ENCODE measurements at regions not wholly inside any gene's neighbourhood (a gene's known extent, or its start where the extent isn't known, plus 50 kb on each side); places are given as distances from the start of the nearest gene placed in this dataset.

DNA sequence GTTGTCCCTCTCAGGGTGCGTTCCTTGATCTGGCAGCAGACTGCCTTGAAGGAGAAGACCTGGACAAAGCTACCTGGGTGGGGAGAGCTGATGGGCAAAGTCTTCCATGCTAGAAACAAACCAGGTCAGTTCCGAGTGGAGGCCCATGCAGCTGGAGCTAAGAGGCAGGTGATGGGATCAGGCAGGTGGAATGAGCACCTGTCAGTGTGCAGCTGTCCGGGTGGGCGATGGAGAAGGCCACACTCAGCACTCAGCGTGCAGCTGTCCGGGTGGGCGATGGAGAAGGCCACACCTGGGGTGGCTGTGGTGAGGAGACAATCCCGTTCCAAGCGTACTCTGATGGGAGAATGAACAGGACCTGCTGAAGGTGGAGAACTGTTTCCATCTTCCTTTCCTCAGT lies 237.3 kb upstream of the MYT1L start:
- DNase-seq (ENCODE audit: extremely low read depth in 1 of 2, low read depth in 1 of 2): no peak

DNA sequence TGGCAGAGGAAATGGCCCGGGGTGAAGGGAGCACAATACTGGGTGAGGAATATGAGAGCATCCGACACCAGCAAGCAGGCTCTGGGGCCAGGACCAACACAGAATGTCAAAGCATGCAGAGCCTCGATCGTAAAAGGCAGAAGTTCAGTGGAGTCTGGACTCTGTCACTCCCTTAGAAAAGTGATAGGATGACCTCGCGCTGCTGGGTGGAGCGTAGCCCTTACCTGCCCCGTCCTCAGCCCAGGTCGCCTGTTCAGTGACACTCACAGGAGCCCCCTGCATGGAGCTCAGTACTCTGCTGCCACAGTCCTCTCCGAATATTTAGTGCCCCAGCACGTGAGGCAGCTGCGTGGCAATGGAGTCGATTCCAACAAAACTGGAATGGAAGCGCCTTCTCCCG lies 236.7 kb upstream of the MYT1L start:
- DNase-seq (ENCODE audit: extremely low read depth in 1 of 2, low read depth in 1 of 2): no peak

DNA sequence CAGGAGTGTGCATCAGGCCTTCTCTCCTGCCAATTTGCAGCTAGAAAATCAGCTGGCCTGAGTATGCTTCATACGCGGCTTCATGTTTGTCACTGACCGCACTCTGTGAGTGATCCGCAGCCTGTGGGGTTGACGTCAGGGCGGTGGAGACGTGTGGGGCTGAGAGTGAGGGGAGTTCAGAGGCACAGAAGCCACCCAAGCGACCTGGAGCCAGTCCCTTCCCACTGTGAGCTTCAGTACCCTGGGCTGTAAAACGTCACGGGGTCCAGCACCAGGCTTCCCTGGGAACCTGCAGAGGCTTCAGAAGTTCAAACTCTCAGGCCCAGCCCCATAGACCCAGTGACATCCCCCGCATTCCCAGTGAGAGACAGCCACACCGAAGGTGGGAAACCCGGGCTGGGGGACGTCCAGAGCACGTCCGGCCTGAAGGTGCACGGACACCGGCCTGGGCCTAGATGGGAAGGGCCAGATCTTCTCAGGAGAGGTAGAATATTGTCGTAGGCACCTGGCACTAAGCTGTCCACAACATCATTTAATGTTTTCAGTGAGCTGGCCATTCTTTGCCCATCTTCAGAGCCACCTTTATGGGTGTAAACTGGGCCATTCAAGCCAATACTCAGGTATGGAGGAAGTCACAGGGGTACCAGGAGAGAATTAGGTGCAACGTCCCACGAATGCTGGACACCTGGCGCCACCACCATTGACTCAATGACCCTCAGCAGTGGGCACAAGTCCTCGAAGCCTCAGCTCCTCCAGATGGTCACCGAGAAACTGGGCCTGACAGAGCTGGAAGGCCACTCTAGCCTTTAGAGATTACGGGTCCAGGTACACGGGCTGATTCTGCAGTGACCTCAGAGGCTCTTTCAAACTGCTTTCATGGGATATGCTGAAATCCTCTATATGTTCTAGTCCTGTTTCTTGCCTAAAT lies 235.6 kb upstream of the MYT1L start:
- no peak for DNase-seq (ENCODE audit: extremely low read depth in 1 of 2, low read depth in 1 of 2)

DNA sequence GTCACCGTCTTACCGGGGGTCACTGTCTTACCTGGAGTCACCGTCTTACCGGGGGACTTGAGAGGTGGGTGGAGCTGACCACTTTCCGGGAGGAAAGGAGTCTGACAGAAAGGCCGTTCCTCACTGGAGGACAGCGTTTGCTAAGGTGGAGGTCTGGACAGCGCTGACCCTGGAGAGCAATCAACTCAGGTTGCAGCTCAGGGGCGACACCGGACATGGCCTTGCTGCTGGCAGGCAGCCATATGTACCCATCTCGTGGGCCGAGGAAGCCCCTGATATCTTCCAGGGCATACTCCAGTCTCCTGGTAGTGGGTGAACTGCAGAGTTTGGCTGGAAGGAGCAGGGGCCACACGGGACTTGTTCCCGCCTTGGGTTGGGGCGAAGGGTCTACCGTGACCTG lies 234.6 kb upstream of the MYT1L start:
- DNase-seq (ENCODE audit: extremely low read depth in 1 of 2, low read depth in 1 of 2): no peak

DNA sequence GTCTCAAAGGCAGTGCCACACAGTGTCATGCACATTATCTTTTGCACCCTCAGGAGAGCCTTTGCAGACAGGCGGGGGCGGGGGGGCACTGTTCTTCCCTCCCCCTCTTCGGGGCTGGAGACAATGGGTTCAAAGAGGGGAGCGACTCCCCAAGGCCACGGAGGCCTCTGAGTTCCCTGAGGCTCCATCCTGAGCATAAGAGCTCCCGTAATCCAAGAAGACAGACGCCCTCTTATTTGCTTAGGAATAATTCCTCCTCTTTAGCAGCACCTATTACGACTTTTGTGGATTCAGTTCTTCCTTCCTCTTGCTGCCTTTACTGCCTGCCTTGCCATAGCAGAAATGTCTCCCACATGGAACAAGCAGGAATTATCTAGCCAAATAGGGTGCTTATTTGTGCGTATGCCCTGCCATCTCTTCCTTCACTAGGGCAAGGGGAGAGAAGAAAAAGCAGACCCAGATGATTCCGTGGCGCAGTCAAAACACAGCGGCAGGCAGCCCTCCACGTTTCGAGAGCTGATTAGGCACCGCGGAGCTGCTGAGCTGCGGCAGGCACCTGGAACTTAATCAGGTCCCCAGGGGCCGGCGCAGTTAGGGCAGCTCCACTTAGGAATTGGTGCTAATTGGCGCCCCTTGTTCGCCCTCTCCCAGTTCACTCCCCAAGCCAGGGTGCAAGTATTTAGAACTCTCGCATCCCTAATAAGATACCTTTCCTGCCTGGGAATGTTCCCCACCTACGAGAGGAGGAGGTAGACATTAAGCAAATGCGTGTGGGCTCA lies 233.4 kb upstream of the MYT1L start:
- no peak for DNase-seq (ENCODE audit: extremely low read depth in 1 of 2, low read depth in 1 of 2)

DNA sequence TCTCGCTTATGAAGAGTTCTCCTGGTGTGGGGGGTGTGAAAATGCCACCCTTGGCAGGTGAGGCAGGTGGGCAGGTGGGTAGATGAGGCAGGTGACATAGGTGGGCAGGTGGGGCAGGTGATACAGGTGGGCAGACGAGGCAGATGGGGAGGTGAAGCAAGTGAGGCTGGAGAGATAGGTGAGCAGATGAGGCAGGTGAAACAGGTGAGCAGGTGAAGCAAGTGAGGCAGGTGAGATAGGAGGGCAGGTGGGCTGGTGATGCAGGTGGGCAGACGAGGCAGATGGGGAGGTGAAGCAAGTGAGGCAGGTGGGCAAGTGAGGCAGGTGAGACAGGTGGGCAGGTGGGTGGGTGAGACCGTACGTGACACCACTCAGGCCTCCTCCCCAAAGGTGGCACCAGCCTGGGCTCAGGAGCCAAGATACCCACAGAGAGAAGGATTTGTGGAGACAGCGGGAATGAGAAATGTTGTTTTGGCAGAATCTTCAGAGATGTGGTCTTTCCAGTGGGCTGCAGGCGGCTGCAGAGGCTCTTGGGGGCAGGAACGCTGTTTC lies 232.3 kb upstream of the MYT1L start:
- no peak for DNase-seq (ENCODE audit: extremely low read depth in 1 of 2, low read depth in 1 of 2)

DNA sequence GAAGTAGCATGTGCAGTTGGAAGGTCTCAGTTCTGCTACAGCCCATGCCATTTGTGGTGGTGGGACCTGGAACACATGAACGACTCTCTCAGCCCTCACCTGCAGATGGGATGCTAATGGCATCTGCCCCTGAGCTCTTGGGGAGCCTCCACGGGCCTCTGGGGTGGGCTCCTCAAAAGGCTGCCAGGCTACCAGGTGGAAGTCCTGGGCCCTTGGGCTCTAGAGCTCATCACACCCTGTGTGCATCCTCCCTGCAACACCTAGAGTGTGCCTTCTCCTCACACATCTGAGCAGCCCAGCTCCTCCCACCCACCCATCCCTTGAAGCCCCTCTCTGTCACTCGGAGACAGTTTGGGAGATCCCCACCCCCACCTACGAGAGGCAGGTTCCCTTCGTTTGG lies 231.8 kb upstream of the MYT1L start:
- no peak for DNase-seq (ENCODE audit: extremely low read depth in 1 of 2, low read depth in 1 of 2)

DNA sequence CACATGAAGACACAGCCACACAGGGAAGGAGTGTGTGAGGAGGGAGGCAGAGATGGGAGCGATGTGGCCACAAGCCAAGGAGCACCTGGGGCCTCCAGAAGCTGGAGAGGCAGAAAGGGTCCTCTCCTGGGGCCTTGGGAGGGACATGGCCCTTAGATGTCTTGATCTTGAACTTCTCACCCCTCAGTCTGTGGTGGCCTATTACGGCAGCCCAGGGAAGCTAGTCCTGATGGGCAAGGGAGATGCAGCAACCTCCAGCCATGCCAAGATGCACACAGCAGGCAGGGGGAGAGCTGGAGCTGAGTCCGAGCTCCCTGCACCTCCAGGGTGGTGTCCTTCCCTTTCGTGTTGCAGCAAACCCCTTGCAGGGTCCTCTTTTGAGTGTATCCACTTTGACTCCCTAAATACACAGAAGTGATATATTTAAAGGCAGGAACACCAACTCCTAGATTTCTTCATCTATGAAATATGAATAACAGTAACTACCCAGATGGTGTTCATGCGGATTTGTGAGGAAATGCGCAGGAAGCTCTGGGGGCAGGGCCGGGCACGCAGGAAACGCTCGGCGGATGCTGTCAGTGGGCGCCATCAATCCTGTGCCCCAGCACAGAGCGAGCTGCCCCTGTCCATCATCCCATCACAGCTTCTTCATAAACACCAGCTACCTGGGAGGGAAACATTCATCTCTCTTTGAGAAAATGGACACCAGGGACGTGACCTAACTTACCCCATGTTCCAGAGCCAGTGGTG lies 230.4 kb upstream of the MYT1L start:
- DNase-seq (ENCODE audit: extremely low read depth in 1 of 2, low read depth in 1 of 2): no peak

DNA sequence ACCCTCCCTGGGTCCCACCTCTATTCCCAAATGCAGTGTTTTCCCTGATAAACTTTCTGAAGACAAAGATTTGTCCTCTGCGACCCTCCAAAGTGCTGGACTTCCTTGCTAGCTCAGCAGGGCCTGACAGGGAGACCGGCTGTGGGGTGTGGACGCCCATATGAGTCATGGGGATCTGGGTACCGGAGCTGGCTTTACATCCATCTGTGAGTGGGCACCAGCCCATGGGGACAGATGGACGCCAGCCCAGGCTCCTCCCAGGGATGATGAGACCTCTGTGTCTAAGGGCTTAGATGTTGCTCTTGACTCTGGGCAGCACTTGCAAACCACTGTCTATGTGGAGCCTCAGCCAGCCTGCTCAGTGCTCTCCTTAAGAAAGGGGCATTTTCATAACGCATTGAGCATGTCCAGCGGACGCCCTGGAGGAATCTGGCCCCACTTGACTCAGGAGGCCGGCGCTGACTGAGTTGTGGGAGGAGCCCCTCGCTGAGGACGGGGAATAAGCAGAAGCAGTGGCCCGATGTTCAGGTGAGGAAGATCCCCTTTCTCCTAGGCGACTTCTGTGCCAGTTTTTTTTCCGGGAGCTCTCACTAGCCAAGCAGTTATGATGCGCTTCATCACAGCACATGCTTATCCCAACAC lies 229.4 kb upstream of the MYT1L start:
- DNase-seq (ENCODE audit: extremely low read depth in 1 of 2, low read depth in 1 of 2): no peak

DNA sequence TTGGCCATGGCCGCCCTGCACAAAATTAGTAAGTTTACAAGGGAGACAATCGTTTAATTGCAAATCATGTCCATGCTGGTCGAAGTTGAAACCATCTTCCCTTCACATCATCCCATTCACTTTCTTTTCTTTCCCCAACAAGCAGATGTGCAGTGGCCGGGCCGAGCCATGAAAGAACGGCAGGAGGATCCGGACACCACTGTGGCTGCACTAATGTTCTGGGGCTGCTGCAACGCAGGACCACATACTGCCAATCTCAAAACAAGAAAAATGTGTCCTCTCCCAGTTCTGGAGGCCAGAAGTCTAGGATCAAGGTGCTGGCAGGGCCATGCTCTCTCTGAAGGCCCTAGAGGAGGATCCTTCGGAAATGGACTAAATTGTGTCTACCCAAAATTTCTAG lies 227.4 kb upstream of the MYT1L start:
- no peak for DNase-seq (ENCODE audit: extremely low read depth in 1 of 2, low read depth in 1 of 2)

DNA sequence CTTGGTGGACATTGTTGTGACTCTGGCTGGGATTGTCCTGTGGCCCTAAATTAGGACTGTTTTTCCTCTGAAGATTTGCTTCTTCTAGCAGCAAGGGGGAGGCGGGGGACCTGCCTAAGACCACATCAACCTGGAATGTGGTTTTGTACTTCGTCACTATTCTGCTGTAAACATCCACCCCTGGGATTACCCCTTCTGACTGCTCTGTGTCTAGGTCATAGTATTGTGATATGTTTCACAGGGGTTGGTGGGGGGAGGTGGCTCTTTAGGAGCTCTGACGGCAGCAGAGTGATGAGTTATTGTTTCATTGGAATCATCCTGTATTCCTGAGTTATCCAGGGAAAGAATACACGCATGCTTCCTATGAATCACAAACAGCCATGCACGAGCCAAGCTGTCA lies 226.4 kb upstream of the MYT1L start:
- DNase-seq (ENCODE audit: extremely low read depth in 1 of 2, low read depth in 1 of 2): no peak

DNA sequence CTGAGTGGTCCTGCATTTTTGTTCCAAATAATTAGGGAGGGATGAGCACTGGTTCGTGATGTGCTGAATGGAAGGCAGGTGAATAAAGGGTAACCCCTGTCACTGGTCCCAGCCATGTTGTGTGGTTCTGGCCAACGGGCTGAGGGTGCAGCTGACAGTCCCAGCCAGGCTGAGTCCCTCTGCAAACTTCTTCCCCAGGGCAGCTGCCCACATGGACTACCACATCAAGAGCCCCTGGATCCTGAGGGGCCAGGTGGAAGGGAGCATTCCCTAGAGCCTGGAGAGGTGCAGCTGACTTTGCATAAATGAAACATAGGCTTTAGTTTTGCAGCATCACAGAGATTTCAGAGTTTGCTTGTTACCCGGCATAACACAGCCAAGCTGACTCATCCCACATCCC lies 219.8 kb upstream of the MYT1L start:
- no peak for DNase-seq (ENCODE audit: extremely low read depth in 1 of 2, low read depth in 1 of 2)

DNA sequence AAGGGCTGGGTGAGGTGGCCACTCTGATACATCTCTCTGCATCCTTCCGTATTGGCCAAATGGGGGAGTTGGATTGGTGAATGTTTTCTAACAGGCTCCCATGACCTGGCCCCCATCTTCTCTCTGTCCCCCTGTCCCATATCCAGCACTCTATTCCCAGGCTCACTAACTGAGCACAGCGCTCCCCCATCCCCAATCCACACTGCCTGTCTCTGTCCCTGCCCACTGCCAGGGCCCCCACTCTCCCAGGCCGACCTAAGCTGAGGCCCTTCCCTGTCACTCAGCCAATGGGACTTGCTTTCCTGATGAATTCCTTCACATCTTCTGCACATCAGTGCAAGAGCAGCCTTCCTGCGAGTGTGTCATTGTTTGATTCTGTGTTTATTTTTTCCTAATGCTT lies 216.8 kb upstream of the MYT1L start:
- no peak for DNase-seq (ENCODE audit: extremely low read depth in 1 of 2, low read depth in 1 of 2)

DNA sequence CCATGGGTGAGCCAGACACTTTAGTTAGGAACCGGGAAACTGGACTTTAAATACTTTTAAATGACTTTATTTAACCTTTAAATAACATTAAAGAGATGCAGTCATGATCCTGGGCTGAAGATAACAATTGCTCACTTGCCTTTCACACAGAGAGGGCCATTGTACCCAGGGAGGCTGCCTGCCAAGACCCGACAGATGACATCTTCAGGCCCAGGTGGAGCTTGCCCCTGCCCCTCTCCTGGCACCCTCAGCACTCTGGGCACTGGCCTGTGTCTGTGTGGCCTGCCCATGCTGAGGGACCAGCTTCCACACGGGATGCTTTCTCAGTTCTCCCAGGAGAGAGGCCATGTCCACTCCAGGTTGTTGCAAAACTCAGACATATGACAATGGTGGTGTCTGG lies 216.4 kb upstream of the MYT1L start:
- no peak for DNase-seq (ENCODE audit: extremely low read depth in 1 of 2, low read depth in 1 of 2)

DNA sequence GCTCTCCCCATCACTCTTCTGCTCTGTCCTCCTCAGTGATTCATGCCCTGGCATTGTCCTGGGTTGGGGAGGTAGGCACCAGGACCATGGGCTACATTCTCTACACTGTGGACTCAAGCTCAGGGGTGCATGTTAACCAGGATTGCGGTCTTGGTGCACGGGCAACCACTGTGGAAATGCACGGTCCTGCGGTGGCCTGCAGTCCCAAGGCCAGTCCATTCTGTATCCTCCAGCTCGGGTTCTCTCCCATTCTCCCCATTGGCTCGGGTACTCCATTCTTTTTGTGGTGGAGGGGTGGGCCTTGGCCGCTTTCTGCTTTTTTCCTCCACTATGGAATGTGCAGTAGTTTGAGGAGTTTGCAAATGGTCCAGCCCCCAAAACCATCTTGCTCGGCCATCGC lies 215.0 kb upstream of the MYT1L start:
- DNase-seq (ENCODE audit: extremely low read depth in 1 of 2, low read depth in 1 of 2): no peak

DNA sequence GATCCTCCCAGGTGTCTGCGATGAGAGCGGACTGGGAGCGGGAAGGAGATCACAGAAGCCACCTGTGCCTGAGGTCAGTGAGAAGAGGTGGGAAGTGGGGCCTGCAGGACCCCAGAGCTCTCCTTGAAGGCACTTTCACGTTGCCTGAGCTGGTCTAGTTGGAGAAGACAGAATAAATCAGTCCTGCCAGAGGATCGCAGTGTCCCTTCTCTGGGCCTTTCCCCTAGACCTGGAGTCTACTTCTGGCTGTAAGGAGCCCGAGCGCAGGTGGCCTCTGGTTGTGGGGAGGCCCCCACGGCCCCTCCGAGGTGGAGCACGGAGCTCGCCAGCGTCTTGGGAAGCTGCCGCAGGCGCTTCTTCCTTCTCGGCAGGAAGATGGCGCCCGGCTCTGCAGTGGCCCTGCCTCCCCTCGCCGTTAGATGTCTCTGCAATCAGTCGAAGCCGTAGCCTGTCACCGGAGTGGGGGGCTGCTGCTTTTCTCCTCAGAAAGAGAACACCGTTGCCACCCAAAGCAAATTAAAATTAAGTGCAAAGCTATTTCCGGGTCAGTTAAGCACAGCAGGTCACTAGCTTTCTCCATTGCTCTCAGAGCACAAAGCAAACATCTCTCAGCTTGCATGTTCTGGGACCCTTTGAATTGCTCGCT lies 212.0 kb upstream of the MYT1L start:
- DNase-seq (ENCODE audit: extremely low read depth in 1 of 2, low read depth in 1 of 2): no peak

DNA sequence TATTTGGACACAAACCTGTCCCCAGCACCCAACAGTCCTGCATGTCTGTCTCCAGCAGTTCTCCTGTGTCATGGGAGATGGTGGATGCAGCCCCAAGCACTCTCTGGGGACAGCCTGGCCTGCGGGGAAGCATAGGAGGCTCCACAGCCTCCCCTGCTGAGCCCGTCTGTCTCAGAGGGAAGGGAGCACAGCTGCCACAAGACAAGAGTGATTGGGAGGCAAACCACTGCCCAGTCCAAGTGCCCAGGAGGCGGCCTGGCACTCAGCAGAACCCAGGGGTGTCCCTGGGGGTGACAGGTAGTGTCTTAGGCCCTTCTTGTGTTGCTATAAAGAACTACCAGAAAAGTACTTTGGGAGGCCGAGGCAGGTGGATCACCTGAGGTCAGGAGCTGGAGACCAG lies 211.2 kb upstream of the MYT1L start:
- no peak for DNase-seq (ENCODE audit: extremely low read depth in 1 of 2, low read depth in 1 of 2)

DNA sequence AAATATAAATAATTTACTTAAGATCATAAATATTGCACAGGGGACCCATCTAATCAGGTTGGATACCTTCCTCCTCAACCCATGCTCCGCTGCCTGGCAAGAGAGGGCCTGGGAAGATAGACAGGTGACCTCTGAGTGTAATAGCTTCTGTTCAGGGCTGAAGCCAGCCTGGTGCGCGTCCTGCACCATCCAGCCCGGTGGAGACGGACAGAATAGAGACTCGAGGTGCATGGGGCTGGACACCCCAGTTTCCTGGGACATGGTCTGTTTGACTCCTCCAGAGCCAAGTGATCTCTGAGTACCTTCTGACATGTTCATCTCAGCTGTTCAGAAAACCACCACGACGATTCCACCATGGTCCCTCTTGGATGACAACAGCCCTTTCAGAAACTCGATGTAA lies 209.3 kb upstream of the MYT1L start:
- no peak for DNase-seq (ENCODE audit: extremely low read depth in 1 of 2, low read depth in 1 of 2)

DNA sequence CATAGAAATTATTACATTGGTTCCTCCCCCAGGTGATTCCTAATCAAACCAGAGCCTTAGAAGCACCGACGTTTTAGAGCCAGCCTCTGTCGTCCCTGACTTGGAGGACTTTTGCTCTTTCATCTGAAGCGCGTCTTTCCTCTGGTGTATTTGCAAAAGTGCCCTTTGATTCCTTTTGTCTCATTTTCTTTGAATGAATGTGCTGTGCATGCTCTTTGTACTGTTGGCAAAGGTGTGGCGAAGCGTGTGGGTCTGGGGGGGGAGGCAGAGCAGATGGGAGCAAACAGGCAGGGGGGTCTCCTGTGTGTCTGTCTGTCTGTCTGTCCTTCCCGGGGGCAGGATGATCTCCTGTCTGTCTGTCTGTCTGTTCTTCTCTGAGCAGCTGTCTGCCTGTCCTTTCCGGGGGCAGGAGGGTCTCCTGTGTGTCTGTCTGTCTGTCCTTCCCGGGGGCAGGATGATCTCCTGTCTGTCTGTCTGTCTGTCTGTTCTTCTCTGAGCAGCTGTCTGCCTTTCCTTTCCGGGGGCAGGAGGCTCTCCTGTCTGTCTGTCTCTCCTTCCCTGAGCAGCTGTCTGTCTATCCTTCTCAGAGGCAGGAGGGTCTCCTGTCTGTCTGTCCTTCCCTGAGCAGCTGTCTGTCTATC lies 205.5 kb upstream of the MYT1L start:
- DNase-seq (ENCODE audit: extremely low read depth in 1 of 2, low read depth in 1 of 2): no peak

DNA sequence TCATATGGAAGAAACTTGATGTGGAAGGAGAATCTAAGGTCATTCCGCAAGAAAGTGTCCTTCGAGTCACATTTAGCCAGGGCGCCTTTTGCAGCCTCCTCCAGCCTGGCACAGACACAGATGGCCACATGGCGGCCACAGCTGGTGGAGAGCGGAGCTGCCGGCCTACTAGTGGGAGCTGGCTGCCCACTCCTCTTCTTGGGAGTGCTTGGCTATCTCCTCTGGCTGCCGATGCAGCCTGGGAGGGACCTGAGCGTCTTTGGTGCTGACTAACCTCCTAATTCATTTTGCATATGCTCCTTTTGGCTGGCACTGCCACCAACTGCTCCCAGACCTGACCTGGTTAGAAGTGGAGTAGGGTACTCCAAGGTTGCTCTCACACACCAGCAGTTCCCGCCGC lies 199.3 kb upstream of the MYT1L start:
- no peak for DNase-seq (ENCODE audit: extremely low read depth in 1 of 2, low read depth in 1 of 2)

All from activated CD8-positive, alpha-beta memory T cell treated with anti-CD3 and anti-CD28 coated beads for 1 hour (primary cell).